ENCODE measurements at regions not wholly inside any gene's neighbourhood (a gene's known extent, or its start where the extent isn't known, plus 50 kb on each side); places are given as distances from the start of the nearest gene placed in this dataset.

GRCh38 chr18:70559446-70559845 lies 270.6 kb downstream of the SOCS6 start:
- TF ChIP-seq POLR2A (IDR thresholded peaks at IDR 0.05) = no peak
- TF ChIP-seq, protein P1, sequence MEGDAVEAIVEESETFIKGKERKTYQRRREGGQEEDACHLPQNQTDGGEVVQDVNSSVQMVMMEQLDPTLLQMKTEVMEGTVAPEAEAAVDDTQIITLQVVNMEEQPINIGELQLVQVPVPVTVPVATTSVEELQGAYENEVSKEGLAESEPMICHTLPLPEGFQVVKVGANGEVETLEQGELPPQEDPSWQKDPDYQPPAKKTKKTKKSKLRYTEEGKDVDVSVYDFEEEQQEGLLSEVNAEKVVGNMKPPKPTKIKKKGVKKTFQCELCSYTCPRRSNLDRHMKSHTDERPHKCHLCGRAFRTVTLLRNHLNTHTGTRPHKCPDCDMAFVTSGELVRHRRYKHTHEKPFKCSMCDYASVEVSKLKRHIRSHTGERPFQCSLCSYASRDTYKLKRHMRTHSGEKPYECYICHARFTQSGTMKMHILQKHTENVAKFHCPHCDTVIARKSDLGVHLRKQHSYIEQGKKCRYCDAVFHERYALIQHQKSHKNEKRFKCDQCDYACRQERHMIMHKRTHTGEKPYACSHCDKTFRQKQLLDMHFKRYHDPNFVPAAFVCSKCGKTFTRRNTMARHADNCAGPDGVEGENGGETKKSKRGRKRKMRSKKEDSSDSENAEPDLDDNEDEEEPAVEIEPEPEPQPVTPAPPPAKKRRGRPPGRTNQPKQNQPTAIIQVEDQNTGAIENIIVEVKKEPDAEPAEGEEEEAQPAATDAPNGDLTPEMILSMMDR (IDR thresholded peaks at IDR 0.05) = no peak
